ENCODE measurements at regions not wholly inside any gene's neighbourhood (a gene's known extent, or its start where the extent isn't known, plus 50 kb on each side); places are given as distances from the start of the nearest gene placed in this dataset.

DNA sequence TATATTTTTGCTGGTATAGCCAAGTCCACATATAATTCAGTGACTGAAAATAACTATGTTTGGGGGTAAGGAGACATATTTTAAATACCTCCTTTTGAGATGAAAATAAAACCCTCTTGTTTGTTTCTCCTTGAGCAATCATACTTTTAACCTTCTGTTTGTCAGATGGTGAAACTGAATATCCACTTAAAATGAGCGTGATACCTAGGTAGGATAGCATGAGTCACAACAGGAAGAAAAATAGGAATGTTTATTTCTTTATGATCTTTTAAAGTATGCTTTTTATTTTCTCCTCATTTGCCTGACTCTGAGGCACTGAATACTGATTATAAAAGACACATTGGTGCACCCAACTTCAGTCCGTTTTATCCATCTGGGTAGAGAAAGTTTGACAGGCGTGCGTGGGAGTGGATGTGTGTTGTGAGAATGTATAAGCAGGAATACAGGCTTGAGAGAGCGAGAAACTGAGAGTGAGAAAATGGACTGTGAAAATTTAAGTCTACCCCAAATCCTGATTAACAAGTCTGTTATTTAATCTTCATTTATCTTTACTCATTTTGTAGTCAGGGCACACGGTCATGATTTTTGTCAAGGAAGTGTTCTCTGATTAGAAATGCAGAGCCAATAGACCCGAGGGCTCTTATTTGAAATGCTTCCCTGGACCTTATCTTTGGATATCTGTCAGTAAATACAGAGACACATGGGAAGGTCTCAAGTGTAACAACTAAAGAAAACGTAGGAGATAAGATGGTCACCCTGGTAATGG, 62.1 kb upstream of the ANTXR2 start:
- 80% methylated on average over 8 of the region's 8 CpGs for WGBS (ENCODE audit: low lambda C conversion rate)

DNA sequence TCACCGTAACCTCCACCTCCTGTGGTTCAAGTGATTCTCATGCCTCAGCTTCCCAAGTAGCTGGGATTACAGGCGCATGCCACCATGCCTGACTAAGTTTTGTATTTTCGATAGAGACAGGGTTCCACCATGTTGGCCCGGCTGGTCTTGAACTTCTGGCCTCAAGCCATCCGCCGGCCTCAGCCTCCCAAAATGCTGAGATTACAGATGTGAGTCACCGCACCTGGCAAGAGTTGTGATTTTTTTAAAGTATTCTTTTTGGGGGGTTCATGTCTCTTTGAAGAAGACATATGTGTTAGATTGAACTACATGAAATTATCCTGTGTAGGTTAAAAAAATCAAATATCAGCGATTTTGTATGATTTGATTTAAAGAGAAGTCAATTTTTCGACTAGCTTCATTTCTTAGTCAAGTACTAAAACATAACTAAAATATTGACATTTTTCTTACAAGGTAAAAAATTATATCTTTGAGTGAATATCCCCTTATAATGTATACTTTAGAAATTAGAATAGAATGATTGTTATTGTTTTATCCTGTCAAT, 60.3 kb upstream of the ANTXR2 start:
- POLR2A ChIA-PET = no interaction called here
- CTCF ChIA-PET = no interaction called here
- no peaks in the 10 kb centered on the region for H3K27me3 ChIP-seq (ENCODE audit: insufficient read depth)
- H3K4me1 ChIP-seq (ENCODE audit: control insufficient read depth in 1 of 2, insufficient read depth in 2 of 2, low read depth in 1 of 2, low read length in 1 of 2) = peaks cover 0 to 8% of the 10 kb centered on the region in 2 experiments; a peak in 3 of 4 replicates
- peaks cover 2% of the 10 kb centered on the region for H3F3A ChIP-seq (replicated peaks; ENCODE audit: insufficient read depth)
- no peak overlapping the region for H2AFZ ChIP-seq (ENCODE audit: low read depth)
- H3K27ac ChIP-seq (ENCODE audit: low read depth in 2 of 2, low read length in 1 of 2) = no peak overlapping the region
- WGBS (ENCODE audit: low lambda C conversion rate) = 92% methylated on average over 9 of the region's 9 CpGs
- no peaks in the 10 kb centered on the region for H3K36me3 ChIP-seq (replicated peaks in 1 of 2; ENCODE audit: control insufficient read depth in 1 of 2, insufficient read depth in 2 of 2, low read length in 1 of 2)
- H3K79me2 ChIP-seq (ENCODE audit: insufficient read depth) = no peaks in the 10 kb centered on the region
- TF ChIP-seq EZH2phosphoT487 (IDR thresholded peaks at IDR 0.05; ENCODE audit: borderline replicate concordance, low read depth) (no peak), RFX5 (IDR thresholded peaks at IDR 0.05; ENCODE audit: low read length) (no peak), RCOR1 (IDR thresholded peaks at IDR 0.05; ENCODE audit: low read length) (no peak), SMC3 (IDR thresholded peaks at IDR 0.05; ENCODE audit: low read depth, low read length) (no peak)
- TF ChIP-seq, protein P1, sequence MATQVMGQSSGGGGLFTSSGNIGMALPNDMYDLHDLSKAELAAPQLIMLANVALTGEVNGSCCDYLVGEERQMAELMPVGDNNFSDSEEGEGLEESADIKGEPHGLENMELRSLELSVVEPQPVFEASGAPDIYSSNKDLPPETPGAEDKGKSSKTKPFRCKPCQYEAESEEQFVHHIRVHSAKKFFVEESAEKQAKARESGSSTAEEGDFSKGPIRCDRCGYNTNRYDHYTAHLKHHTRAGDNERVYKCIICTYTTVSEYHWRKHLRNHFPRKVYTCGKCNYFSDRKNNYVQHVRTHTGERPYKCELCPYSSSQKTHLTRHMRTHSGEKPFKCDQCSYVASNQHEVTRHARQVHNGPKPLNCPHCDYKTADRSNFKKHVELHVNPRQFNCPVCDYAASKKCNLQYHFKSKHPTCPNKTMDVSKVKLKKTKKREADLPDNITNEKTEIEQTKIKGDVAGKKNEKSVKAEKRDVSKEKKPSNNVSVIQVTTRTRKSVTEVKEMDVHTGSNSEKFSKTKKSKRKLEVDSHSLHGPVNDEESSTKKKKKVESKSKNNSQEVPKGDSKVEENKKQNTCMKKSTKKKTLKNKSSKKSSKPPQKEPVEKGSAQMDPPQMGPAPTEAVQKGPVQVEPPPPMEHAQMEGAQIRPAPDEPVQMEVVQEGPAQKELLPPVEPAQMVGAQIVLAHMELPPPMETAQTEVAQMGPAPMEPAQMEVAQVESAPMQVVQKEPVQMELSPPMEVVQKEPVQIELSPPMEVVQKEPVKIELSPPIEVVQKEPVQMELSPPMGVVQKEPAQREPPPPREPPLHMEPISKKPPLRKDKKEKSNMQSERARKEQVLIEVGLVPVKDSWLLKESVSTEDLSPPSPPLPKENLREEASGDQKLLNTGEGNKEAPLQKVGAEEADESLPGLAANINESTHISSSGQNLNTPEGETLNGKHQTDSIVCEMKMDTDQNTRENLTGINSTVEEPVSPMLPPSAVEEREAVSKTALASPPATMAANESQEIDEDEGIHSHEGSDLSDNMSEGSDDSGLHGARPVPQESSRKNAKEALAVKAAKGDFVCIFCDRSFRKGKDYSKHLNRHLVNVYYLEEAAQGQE (IDR thresholded peaks at IDR 0.05; ENCODE audit: low read depth, low read length) = no peak
- H3K4me3 ChIP-seq (ENCODE audit: low read depth in 2 of 2, low read length in 1 of 2) = no peak overlapping the region
- H4K20me1 ChIP-seq (ENCODE audit: insufficient read depth) = no peaks in the 10 kb centered on the region
- DNase-seq = no peak
- H3K9ac ChIP-seq = no peak overlapping the region
- no peak overlapping the region for H3K4me2 ChIP-seq
- no peaks in the 10 kb centered on the region for H3K9me2 ChIP-seq
- H3K9me3 ChIP-seq = no peaks in the 10 kb centered on the region

More for the DNA sequence above, 62.1 kb upstream of the ANTXR2 start:
- Histone ChIP-seq H3K4me1 (ENCODE audit: control insufficient read depth in 1 of 2, insufficient read depth in 2 of 2, low read depth in 1 of 2, low read length in 1 of 2) (peaks cover 0 to 6% of the 10 kb centered on the region in 2 experiments), H3K36me3 (replicated peaks in 1 of 2; ENCODE audit: control insufficient read depth in 1 of 2, insufficient read depth in 2 of 2, low read length in 1 of 2) (no peaks in the 10 kb centered on the region), H3K4me2 (no peak overlapping the region), H3K27me3 (ENCODE audit: insufficient read depth) (no peaks in the 10 kb centered on the region), H3K4me3 (ENCODE audit: low read depth in 2 of 2, low read length in 1 of 2) (no peak overlapping the region), H3F3A (replicated peaks; ENCODE audit: insufficient read depth) (peaks cover 5% of the 10 kb centered on the region), H3K9me2 (no peaks in the 10 kb centered on the region), H3K27ac (ENCODE audit: low read depth in 2 of 2, low read length in 1 of 2) (no peak overlapping the region), H3K9ac (no peak overlapping the region), H3K79me2 (ENCODE audit: insufficient read depth) (no peaks in the 10 kb centered on the region), H2AFZ (ENCODE audit: low read depth) (no peak overlapping the region), H4K20me1 (ENCODE audit: insufficient read depth) (no peaks in the 10 kb centered on the region), H3K9me3 (no peaks in the 10 kb centered on the region)
- ChIA-PET CTCF (no interaction called here), POLR2A (no interaction called here)
- no peak for DNase-seq
- TF ChIP-seq GATA2 (CRISPR knock-in tag; IDR thresholded peaks at IDR 0.05) (peak; percentile 16; the same call in 1 of the 2 replicates), RFX5 (IDR thresholded peaks at IDR 0.05; ENCODE audit: low read length) (no peak), POLR2AphosphoS5 (IDR thresholded peaks at IDR 0.05; ENCODE audit: low read depth, low read length) (no peak)
- TF ChIP-seq, protein P2, sequence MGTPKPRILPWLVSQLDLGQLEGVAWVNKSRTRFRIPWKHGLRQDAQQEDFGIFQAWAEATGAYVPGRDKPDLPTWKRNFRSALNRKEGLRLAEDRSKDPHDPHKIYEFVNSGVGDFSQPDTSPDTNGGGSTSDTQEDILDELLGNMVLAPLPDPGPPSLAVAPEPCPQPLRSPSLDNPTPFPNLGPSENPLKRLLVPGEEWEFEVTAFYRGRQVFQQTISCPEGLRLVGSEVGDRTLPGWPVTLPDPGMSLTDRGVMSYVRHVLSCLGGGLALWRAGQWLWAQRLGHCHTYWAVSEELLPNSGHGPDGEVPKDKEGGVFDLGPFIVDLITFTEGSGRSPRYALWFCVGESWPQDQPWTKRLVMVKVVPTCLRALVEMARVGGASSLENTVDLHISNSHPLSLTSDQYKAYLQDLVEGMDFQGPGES (IDR thresholded peaks at IDR 0.05; ENCODE audit: low read depth, low read length) = no peak
